ENCODE measurements at regions not wholly inside any gene's neighbourhood (a gene's known extent, or its start where the extent isn't known, plus 50 kb on each side); places are given as distances from the start of the nearest gene placed in this dataset.

DNA sequence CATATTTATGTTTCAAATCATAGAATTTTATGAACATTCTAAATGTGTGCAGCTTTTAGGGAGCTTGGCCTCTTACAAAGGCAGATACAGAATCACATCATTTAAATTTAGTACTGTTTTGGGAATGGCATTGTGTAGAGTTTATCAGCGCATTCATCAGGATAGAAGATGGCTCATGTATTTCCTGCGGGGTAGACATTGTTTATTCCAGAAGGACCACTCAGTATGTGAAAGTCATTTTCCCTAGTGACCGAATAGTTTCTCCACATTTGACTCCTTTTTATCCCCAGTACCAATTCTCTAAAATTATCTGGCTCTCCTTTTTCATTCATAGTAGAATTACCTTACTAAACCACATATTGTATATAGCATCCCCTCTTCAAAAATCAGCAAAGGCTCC lies 981.9 kb upstream of the ADGRL4 start:
- FAIRE-seq (no peak), ATAC-seq (no peak), DNase-seq (ENCODE audit: low spot score) (no peak)
- Histone ChIP-seq H4K20me1 (ENCODE audit: insufficient read depth, low read length) (no peaks in the 10 kb centered on the region), H2AFZ (ENCODE audit: low read length) (no peak overlapping the region), H3K4me3 (replicated peaks in 1 of 3; ENCODE audit: insufficient read depth in 1 of 3, low read depth in 2 of 3, low read length in 3 of 3) (no peak overlapping the region), H3K27me3 (ENCODE audit: control insufficient read depth in 1 of 2, insufficient read depth in 2 of 2, low read length in 2 of 2) (no peaks in the 10 kb centered on the region), H3K9me3 (ENCODE audit: low read length) (peaks cover 62% of the 10 kb centered on the region), H3K36me3 (replicated peaks in 1 of 2; ENCODE audit: control insufficient read depth in 1 of 2, insufficient read depth in 2 of 2, low read length in 2 of 2) (no peaks in the 10 kb centered on the region), H3K27ac (ENCODE audit: extremely low read length, insufficient read depth, low read length) (no peak overlapping the region), H3K4me1 (ENCODE audit: insufficient read depth, low read length) (no peaks in the 10 kb centered on the region), H3K9ac (ENCODE audit: insufficient read depth, low read depth, low read length) (no peak overlapping the region), H3K4me2 (ENCODE audit: low read depth, low read length) (no peak overlapping the region), H3K79me2 (ENCODE audit: insufficient read depth, low read length) (no peaks in the 10 kb centered on the region)
- intact Hi-C loops (cut with micrococcal nuclease; ENCODE audit: unreplicated experiment), result no loop called here
- 2% methylated on average over 3 of the region's 3 CpGs for WGBS (ENCODE audit: low lambda C conversion rate)
- BruUV-seq (replicated peaks), result no TSS peak
- in situ Hi-C loops (cut with HindIII; ENCODE audit: extremely low pct_ligation_motif_present, low pct_unique_long_range_greater_than_20kb), result no loop called here
- POLR2A ChIA-PET, result no interaction called here
- CTCF ChIA-PET (ENCODE audit: low intra/inter-chr PET ratio, low total read pairs), result no interaction called here
- TF ChIP-seq DNMT1 (CRISPR knock-in tag; IDR thresholded peaks at IDR 0.05) (no peak), KLF16 (CRISPR knock-in tag; IDR thresholded peaks at IDR 0.05) (no peak), ZNF33A (CRISPR knock-in tag; IDR thresholded peaks at IDR 0.05; ENCODE audit: borderline replicate concordance) (no peak), MAF1 (CRISPR knock-in tag; IDR thresholded peaks at IDR 0.05; ENCODE audit: borderline replicate concordance) (no peak)
- TF ChIP-seq, protein P1, sequence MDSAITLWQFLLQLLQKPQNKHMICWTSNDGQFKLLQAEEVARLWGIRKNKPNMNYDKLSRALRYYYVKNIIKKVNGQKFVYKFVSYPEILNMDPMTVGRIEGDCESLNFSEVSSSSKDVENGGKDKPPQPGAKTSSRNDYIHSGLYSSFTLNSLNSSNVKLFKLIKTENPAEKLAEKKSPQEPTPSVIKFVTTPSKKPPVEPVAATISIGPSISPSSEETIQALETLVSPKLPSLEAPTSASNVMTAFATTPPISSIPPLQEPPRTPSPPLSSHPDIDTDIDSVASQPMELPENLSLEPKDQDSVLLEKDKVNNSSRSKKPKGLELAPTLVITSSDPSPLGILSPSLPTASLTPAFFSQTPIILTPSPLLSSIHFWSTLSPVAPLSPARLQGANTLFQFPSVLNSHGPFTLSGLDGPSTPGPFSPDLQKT (CRISPR knock-in tag; IDR thresholded peaks at IDR 0.05; ENCODE audit: borderline replicate concordance), result no peak

DNA sequence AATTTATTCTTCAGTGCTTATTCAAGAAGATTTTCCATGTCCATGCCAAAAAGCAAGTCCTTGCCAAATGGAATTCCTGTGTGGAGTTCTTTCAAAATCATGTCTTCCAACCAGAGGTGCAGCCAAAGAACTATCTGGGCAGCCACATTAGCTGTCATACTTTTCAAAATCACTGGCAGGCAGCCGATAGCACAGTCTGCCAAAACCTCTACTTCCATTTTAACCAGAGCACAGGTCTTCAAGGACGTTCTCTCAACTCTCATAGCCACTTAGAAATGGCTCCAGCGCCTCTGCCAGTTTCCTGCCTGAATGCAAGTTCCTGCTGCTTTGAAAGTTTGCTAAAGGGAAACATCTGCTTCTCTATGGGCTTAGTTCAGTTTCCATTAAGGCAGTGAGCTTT lies 975.7 kb upstream of the ADGRL4 start:
- Histone ChIP-seq H3K36me3 (replicated peaks in 1 of 2; ENCODE audit: control insufficient read depth in 1 of 2, insufficient read depth in 2 of 2, low read length in 2 of 2) (no peaks in the 10 kb centered on the region), H3K9ac (ENCODE audit: insufficient read depth, low read depth, low read length) (no peak overlapping the region), H3K4me1 (ENCODE audit: insufficient read depth, low read length) (no peaks in the 10 kb centered on the region), H3K4me2 (ENCODE audit: low read depth, low read length) (no peak overlapping the region), H2AFZ (ENCODE audit: low read length) (no peak overlapping the region), H3K9me3 (ENCODE audit: low read length) (peaks cover 51% of the 10 kb centered on the region), H4K20me1 (ENCODE audit: insufficient read depth, low read length) (no peaks in the 10 kb centered on the region), H3K27ac (ENCODE audit: extremely low read length, insufficient read depth, low read length) (no peak overlapping the region), H3K27me3 (ENCODE audit: control insufficient read depth in 1 of 2, insufficient read depth in 2 of 2, low read length in 2 of 2) (no peaks in the 10 kb centered on the region), H3K79me2 (ENCODE audit: insufficient read depth, low read length) (no peaks in the 10 kb centered on the region), H3K4me3 (replicated peaks in 1 of 3; ENCODE audit: insufficient read depth in 1 of 3, low read depth in 2 of 3, low read length in 3 of 3) (no peak overlapping the region)
- TF ChIP-seq ZNF747 (CRISPR knock-in tag; IDR thresholded peaks at IDR 0.05; ENCODE audit: borderline replicate concordance), result no peak
- TF ChIP-seq ZBTB7A (CRISPR knock-in tag; IDR thresholded peaks at IDR 0.05), result no peak
- TF ChIP-seq ZNF777 (CRISPR knock-in tag; IDR thresholded peaks at IDR 0.05), result no peak
- ChIA-PET CTCF (ENCODE audit: low intra/inter-chr PET ratio, low total read pairs) (no interaction called here), POLR2A (no interaction called here)
- intact Hi-C loops (cut with micrococcal nuclease; ENCODE audit: unreplicated experiment), result no loop called here
- FAIRE-seq (no peak), ATAC-seq (no peak), DNase-seq (ENCODE audit: low spot score) (no peak)
- in situ Hi-C loops (cut with HindIII; ENCODE audit: extremely low pct_ligation_motif_present, low pct_unique_long_range_greater_than_20kb), result no loop called here
- 0% methylated on average over 3 of the region's 3 CpGs for WGBS (ENCODE audit: low lambda C conversion rate)
- BruUV-seq (replicated peaks), result no TSS peak

Measured in HepG2 (cell line).